Mesothelial cell of epicardium (in vitro differentiated cells): ENCODE measurements at regions not wholly inside any gene's neighbourhood (a gene's known extent, or its start where the extent isn't known, plus 50 kb on each side); places are given as distances from the start of the nearest gene placed in this dataset.

Experiments used
- DNase-seq, 2 experiments: peaks; one replicate each; pipeline ENCODE4 v3.0.0; 2021; ENCODE audit warnings: low spot score in 2 of 2; ENCODE audit not compliant: unreplicated experiment in 2 of 2
- H3K27ac Mint-ChIP-seq: 2 replicates; pipeline ENCODE4 v1.8.0; 2021; ENCODE audit warnings: mixed read lengths
- H3K27me3 Mint-ChIP-seq: 2 replicates; pipeline ENCODE4 v1.8.0; 2021; ENCODE audit warnings: low read depth, mixed read lengths
- H3K36me3 Mint-ChIP-seq: 2 replicates; pipeline ENCODE4 v1.8.0; 2021; ENCODE audit warnings: mixed read lengths
- H3K4me1 Mint-ChIP-seq: 2 replicates; pipeline ENCODE4 v1.8.0; 2021; ENCODE audit warnings: mixed read lengths
- H3K4me3 Mint-ChIP-seq: 2 replicates; pipeline ENCODE4 v1.8.0; 2021; ENCODE audit warnings: mild to moderate bottlenecking, moderate library complexity, mixed read lengths
- H3K9me3 Mint-ChIP-seq: 2 replicates; pipeline ENCODE4 v1.8.0; 2021; ENCODE audit warnings: mixed read lengths
- TF ChIP-seq, protein P1 (sequence below): fragments of 200-600 bp; sonication (generic); IDR thresholded peaks from one replicate; pipeline ENCODE4 v1.5.0; 2021; ENCODE audit warnings: antibody characterized with exemption; ENCODE audit not compliant: unreplicated experiment

DNA sequence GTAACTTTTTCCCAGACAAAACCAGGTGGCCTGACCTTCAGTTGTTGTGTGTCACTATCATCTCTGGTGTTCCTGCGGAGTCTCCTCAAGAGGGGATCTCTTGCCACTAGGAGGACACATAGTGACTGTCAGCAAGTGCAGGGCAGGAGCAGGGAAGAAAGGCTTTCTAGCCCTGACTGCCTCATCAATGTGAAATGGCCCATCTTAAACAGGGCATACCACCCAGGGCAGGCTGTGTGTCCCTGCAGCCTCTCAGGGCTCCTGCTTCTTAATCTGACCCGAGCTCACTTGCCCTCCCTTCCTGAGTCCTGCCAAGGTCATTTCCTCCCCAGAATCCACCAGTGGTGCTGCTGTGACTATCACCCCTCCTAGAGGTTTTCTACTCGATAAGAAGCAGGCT, 57.4 kb upstream of the SIMC1 start:
- no peak overlapping the region for H3K27ac Mint-ChIP-seq
- peaks cover 6% of the 10 kb centered on the region for H3K9me3 Mint-ChIP-seq
- H3K27me3 Mint-ChIP-seq, result peaks cover 78% of the 10 kb centered on the region
- H3K36me3 Mint-ChIP-seq, result no peaks in the 10 kb centered on the region
- no peak overlapping the region for H3K4me3 Mint-ChIP-seq
- H3K4me1 Mint-ChIP-seq, result no peaks in the 10 kb centered on the region
- TF ChIP-seq, protein P1, sequence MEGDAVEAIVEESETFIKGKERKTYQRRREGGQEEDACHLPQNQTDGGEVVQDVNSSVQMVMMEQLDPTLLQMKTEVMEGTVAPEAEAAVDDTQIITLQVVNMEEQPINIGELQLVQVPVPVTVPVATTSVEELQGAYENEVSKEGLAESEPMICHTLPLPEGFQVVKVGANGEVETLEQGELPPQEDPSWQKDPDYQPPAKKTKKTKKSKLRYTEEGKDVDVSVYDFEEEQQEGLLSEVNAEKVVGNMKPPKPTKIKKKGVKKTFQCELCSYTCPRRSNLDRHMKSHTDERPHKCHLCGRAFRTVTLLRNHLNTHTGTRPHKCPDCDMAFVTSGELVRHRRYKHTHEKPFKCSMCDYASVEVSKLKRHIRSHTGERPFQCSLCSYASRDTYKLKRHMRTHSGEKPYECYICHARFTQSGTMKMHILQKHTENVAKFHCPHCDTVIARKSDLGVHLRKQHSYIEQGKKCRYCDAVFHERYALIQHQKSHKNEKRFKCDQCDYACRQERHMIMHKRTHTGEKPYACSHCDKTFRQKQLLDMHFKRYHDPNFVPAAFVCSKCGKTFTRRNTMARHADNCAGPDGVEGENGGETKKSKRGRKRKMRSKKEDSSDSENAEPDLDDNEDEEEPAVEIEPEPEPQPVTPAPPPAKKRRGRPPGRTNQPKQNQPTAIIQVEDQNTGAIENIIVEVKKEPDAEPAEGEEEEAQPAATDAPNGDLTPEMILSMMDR, result no peak
- no peak for DNase-seq

DNA sequence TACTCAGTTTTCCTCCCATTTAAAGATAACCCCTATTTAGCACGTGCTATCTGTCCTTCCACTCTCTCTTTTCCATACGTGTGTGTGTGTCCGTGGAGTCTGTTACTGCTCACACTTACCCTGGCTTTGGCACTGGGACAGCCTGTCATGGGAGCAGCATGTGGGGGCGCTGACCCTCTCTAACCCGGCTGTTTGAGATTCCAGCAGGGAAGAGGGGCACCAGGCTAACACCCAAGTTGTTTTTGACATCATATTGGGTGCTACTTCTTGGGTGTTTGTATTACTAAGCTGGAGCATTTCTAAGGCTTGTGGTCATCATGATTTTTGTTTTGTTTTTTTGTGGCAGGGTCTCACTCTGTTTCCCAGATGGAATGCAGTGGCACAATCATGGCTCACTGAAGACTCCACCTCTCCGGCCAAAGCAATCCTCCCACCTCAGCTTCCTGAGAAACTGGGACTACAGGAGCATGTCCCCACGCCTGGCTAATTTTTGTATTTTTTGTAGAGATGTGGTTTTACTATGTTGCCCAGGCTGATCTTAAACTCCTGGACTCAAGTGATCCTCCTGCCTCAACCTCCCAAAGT, 56.9 kb upstream of the SIMC1 start:
- Mint-ChIP-seq H3K36me3 (no peaks in the 10 kb centered on the region), H3K27me3 (peaks cover 72% of the 10 kb centered on the region), H3K9me3 (peaks cover 6% of the 10 kb centered on the region), H3K4me1 (no peaks in the 10 kb centered on the region), H3K4me3 (no peak overlapping the region), H3K27ac (no peak overlapping the region)
- no peak for DNase-seq
- TF ChIP-seq, protein P1, result no peak

DNA sequence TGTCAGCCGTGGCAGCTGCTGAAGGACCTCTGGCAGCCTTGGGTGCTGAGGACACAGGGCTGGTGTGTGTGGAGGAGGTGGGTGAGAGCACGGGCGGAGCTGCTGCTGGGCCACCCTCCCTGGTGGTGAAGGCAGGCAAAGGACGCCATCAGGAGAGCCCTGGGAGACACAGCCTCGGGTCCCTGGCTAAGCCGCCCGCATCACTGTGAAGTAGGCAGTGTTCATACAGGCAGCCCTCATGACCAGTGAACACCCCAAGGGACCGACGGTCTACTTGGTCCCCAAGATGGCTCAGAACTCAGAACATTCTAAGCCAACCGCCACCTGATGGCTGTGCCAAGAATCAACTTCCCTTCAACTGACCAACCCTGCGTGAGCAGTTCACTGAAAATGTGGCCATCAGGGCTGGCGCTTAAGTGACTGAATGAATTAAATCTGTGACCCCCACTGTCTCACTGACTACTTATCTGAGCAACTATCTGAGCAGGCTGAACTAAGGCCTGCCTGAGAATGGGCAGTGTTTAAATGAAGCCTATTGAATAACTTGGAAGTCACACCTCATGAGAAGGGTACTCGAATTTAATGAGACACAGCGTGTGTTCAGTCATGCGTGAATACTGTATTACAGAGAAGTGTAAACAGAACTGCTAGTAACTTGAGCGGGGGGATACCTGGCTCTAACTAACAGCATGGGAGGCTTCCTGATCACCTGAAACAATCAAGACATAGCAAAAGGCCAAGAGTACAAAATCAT, 54.7 kb upstream of the SIMC1 start:
- DNase-seq, result no peak
- Mint-ChIP-seq H3K4me1 (no peaks in the 10 kb centered on the region), H3K27me3 (peaks cover 51% of the 10 kb centered on the region), H3K9me3 (peaks cover 4% of the 10 kb centered on the region), H3K4me3 (no peak overlapping the region), H3K27ac (no peak overlapping the region), H3K36me3 (no peaks in the 10 kb centered on the region)
- TF ChIP-seq, protein P1, result no peak

GRCh38 chr5:176184608-176185132, 53.6 kb upstream of the SIMC1 start:
- H3K27me3 Mint-ChIP-seq, result peaks cover 39% of the 10 kb centered on the region

GRCh38 chr5:176185133-176185733, 53.0 kb upstream of the SIMC1 start:
- no peak overlapping the region for H3K27ac Mint-ChIP-seq

More at GRCh38 chr5:176184608-176185132, 53.6 kb upstream of the SIMC1 start:
- no peaks in the 10 kb centered on the region for H3K36me3 Mint-ChIP-seq
- no peaks in the 10 kb centered on the region for H3K9me3 Mint-ChIP-seq
- H3K4me3 Mint-ChIP-seq, result no peak overlapping the region
- TF ChIP-seq, protein P1, result no peak
- no peaks in the 10 kb centered on the region for H3K4me1 Mint-ChIP-seq
- H3K27ac Mint-ChIP-seq, result no peak overlapping the region
- no peak for DNase-seq

More at GRCh38 chr5:176185133-176185733, 53.0 kb upstream of the SIMC1 start:
- DNase-seq, result no peak
- no peaks in the 10 kb centered on the region for H3K4me1 Mint-ChIP-seq
- peaks cover 40% of the 10 kb centered on the region for H3K27me3 Mint-ChIP-seq
- no peaks in the 10 kb centered on the region for H3K9me3 Mint-ChIP-seq
- TF ChIP-seq, protein P1, result no peak
- H3K36me3 Mint-ChIP-seq, result no peaks in the 10 kb centered on the region
- H3K4me3 Mint-ChIP-seq, result no peak overlapping the region
